CD14-positive monocyte (primary cell): ENCODE measurements at regions not wholly inside any gene's neighbourhood (a gene's known extent, or its start where the extent isn't known, plus 50 kb on each side); places are given as distances from the start of the nearest gene placed in this dataset.

Experiments
- DNase-seq, 3 donors: peaks; one replicate each; pipeline ENCODE4 v3.0.0-alpha.2; 2011 to 2022
- H2AFZ ChIP-seq: 2 replicates; pipeline ENCODE4 v1.6.0; 2012; ENCODE audit warnings: mild to moderate bottlenecking, low read depth, low read length, inconsistent platforms; ENCODE audit not compliant: insufficient read depth, poor library complexity, severe bottlenecking
- H3K27ac ChIP-seq, 2 donors: 1 replicate in 1 of 2; 2 replicates in 1 of 2; pipeline ENCODE4 v1.5.1; 2012 to 2013; ENCODE audit warnings: low read length in 2 of 2, control low read depth in 1 of 2, inconsistent platforms in 1 of 2, low read depth in 1 of 2, mild to moderate bottlenecking in 1 of 2
- H3K27me3 ChIP-seq, 2 donors: one replicate each; pipeline versions ENCODE4 v1.6.0 to v1.6.1; 2011 to 2013; ENCODE audit warnings: low read length in 2 of 2; ENCODE audit not compliant: control insufficient read depth in 2 of 2, insufficient read depth in 2 of 2
- H3K36me3 ChIP-seq, 2 donors: replicated peaks in 1 of 2; 1 replicate in 1 of 2; 2 replicates in 1 of 2; pipeline versions ENCODE4 v1.5.1 to v1.6.1; 2012 to 2013; ENCODE audit warnings: low read length in 2 of 2, control low read depth in 1 of 2, inconsistent platforms in 1 of 2, mild to moderate bottlenecking in 1 of 2; ENCODE audit not compliant: insufficient read depth in 2 of 2, control insufficient read depth in 1 of 2
- H3K4me1 ChIP-seq, 2 donors: 1 replicate in 1 of 2; 2 replicates in 1 of 2; pipeline versions ENCODE4 v1.5.1 to v1.6.1; 2012 to 2013; ENCODE audit warnings: low read length in 2 of 2, control low read depth in 1 of 2, inconsistent platforms in 1 of 2, mild to moderate bottlenecking in 1 of 2, moderate library complexity in 1 of 2; ENCODE audit not compliant: insufficient read depth in 2 of 2, control insufficient read depth in 1 of 2
- H3K4me2 ChIP-seq: replicated peaks from 2 replicates; pipeline ENCODE3; 2012; ENCODE audit warnings: low read length, moderate library complexity, mild to moderate bottlenecking; ENCODE audit not compliant: poor library complexity, severe bottlenecking; ENCODE audit errors: extremely low read depth
- H3K4me3 ChIP-seq, 3 experiments: fragments of 200-600 bp in 1 of 3; sonication (generic) in 1 of 3; replicated peaks in 1 of 3; 1 replicate in 2 of 3; 2 replicates in 1 of 3; pipeline ENCODE4 v1.5.1; 2011 to 2013; ENCODE audit warnings: low read length in 3 of 3, mild to moderate bottlenecking in 3 of 3, control low read depth in 2 of 3, low read depth in 2 of 3, inconsistent platforms in 1 of 3, moderate library complexity in 1 of 3
- H3K79me2 ChIP-seq: 2 replicates; pipeline ENCODE4 v1.6.0; 2012; ENCODE audit warnings: mild to moderate bottlenecking, control low read depth, inconsistent platforms, low read length, moderate library complexity; ENCODE audit not compliant: insufficient read depth
- H3K9ac ChIP-seq: 2 replicates; pipeline ENCODE4 v1.6.0; 2017; ENCODE audit warnings: low read length, mild to moderate bottlenecking; ENCODE audit not compliant: insufficient read depth, poor library complexity, severe bottlenecking
- H3K9me3 ChIP-seq, 2 donors: replicated peaks in 1 of 2; 1 replicate in 1 of 2; 2 replicates in 1 of 2; pipeline versions ENCODE4 v1.5.1 to v1.6.1; 2012 to 2013; ENCODE audit warnings: low read length in 2 of 2, control low read depth in 1 of 2; ENCODE audit not compliant: control insufficient read depth in 1 of 2, insufficient read depth in 1 of 2
- H4K20me1 ChIP-seq: 2 replicates; pipeline ENCODE4 v1.6.0; 2012; ENCODE audit warnings: mild to moderate bottlenecking, low read length, control low read depth, moderate library complexity; ENCODE audit not compliant: insufficient read depth
- H3K27ac Mint-ChIP-seq, 7 donors: one replicate each; pipeline ENCODE4 v1.8.0; 2020; ENCODE audit warnings: mild to moderate bottlenecking in 7 of 7, mixed read lengths in 7 of 7, moderate library complexity in 6 of 7, inconsistent platforms in 2 of 7
- H3K27me3 Mint-ChIP-seq, 3 donors: one replicate each; pipeline ENCODE4 v1.8.0; 2021 to 2022; ENCODE audit warnings: low read depth in 3 of 3, mild to moderate bottlenecking in 3 of 3, mixed read lengths in 3 of 3, moderate library complexity in 3 of 3, inconsistent platforms in 1 of 3
- H3K36me3 Mint-ChIP-seq, 2 donors: one replicate each; pipeline ENCODE4 v1.8.0; 2020; ENCODE audit warnings: mixed read lengths in 2 of 2, inconsistent platforms in 1 of 2, mild to moderate bottlenecking in 1 of 2
- H3K4me1 Mint-ChIP-seq: one replicate; pipeline ENCODE4 v1.8.0; 2020; ENCODE audit warnings: mild to moderate bottlenecking, mixed read lengths
- H3K4me3 Mint-ChIP-seq, 2 donors: one replicate each; pipeline ENCODE4 v1.8.0; 2020; ENCODE audit warnings: mild to moderate bottlenecking in 2 of 2, mixed read lengths in 2 of 2, moderate library complexity in 1 of 2
- H3K9me3 Mint-ChIP-seq, 7 donors: one replicate each; pipeline ENCODE4 v1.8.0; 2020 to 2022; ENCODE audit warnings: mixed read lengths in 7 of 7, mild to moderate bottlenecking in 6 of 7, moderate library complexity in 6 of 7, inconsistent platforms in 2 of 7
- WGBS: methylation state at CpG from one replicate; pipeline ENCODE4 v1.1.5; 2013; ENCODE audit warnings: missing lambda C conversion rate; ENCODE audit not compliant: insufficient coverage; 5-methylcytosine and 5-hydroxymethylcytosine counted together
- intact Hi-C, 2 donors: fragments of 100-400 bp; cut with micrococcal nuclease; formaldehyde crosslinking; loops; one replicate each; pipeline versions ENCODE4 v1.15.0 to v1.15.1; 2023
- TF ChIP-seq, protein P1 (sequence below): fragments of 200-600 bp; IDR thresholded peaks from one replicate; pipeline ENCODE4 v1.8.0; 2022; ENCODE audit warnings: antibody characterized with exemption, mild to moderate bottlenecking

DNA sequence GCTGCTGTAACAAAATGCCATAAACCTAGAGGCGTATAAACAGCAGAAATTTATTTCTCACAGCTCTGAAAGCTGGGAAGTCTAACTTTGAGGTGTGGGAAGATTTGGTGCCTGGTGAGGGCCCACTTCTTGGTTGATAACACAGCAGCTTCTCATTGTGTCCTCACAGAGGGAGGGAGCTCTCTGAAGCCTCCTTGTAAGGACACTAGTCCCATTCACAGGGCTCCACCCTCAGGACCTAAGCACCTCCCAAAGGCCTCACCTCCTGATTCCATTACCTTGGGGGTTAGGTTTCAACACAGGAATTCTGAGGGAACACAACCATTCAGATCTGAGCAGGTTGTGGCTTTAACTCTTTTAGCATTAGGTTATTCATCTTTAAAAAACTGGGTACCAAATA, 380.3 kb upstream of the ATP10A start:
- Histone ChIP-seq H3K9ac (no peak overlapping the region), H4K20me1 (no peaks in the 10 kb centered on the region), H3K4me3 (no peak overlapping the region), H3K4me2 (no peak overlapping the region), H3K27me3 (no peaks in the 10 kb centered on the region), H3K9me3 (peaks cover 19 to 22% of the 10 kb centered on the region in 2 donors), H2AFZ (no peak overlapping the region), H3K36me3 (no peaks in the 10 kb centered on the region), H3K4me1 (no peaks in the 10 kb centered on the region), H3K79me2 (no peaks in the 10 kb centered on the region), H3K27ac (no peak overlapping the region)
- TF ChIP-seq, protein P1, sequence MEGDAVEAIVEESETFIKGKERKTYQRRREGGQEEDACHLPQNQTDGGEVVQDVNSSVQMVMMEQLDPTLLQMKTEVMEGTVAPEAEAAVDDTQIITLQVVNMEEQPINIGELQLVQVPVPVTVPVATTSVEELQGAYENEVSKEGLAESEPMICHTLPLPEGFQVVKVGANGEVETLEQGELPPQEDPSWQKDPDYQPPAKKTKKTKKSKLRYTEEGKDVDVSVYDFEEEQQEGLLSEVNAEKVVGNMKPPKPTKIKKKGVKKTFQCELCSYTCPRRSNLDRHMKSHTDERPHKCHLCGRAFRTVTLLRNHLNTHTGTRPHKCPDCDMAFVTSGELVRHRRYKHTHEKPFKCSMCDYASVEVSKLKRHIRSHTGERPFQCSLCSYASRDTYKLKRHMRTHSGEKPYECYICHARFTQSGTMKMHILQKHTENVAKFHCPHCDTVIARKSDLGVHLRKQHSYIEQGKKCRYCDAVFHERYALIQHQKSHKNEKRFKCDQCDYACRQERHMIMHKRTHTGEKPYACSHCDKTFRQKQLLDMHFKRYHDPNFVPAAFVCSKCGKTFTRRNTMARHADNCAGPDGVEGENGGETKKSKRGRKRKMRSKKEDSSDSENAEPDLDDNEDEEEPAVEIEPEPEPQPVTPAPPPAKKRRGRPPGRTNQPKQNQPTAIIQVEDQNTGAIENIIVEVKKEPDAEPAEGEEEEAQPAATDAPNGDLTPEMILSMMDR, result no peak
- Mint-ChIP-seq H3K27ac (no peak overlapping the region), H3K36me3 (no peaks in the 10 kb centered on the region), H3K27me3 (peaks cover 0 to 4% (median 0%) of the 10 kb centered on the region in 3 donors), H3K4me3 (no peak overlapping the region), H3K4me1 (no peaks in the 10 kb centered on the region), H3K9me3 (peaks cover 0 to 41% (median 16%) of the 10 kb centered on the region in 7 donors)
- DNase-seq, result no peak
- no CpG with 5 or more reads among the region's 1 CpG for WGBS
- intact Hi-C loops, result no loop called here

GRCh38 chr15:26242565-26243071, 379.5 kb upstream of the ATP10A start:
- Mint-ChIP-seq H3K4me3 (no peak overlapping the region), H3K27ac (no peak overlapping the region), H3K4me1 (no peaks in the 10 kb centered on the region), H3K36me3 (no peaks in the 10 kb centered on the region), H3K27me3 (peaks cover 0 to 4% (median 0%) of the 10 kb centered on the region in 3 donors), H3K9me3 (peaks cover 0 to 43% (median 18%) of the 10 kb centered on the region in 7 donors)
- H3K36me3 ChIP-seq, result no peaks in the 10 kb centered on the region
- H3K27me3 ChIP-seq, result no peaks in the 10 kb centered on the region
- no peak overlapping the region for H2AFZ ChIP-seq
- H4K20me1 ChIP-seq, result no peaks in the 10 kb centered on the region
- H3K27ac ChIP-seq, result no peak overlapping the region
- no peak for DNase-seq
- H3K4me2 ChIP-seq, result no peak overlapping the region
- no peaks in the 10 kb centered on the region for H3K79me2 ChIP-seq
- intact Hi-C loops, result no loop called here
- H3K9me3 ChIP-seq, result peaks cover 26 to 30% of the 10 kb centered on the region in 2 donors
- H3K4me3 ChIP-seq, result no peak overlapping the region
- 88% methylated on average over 7 of the region's 9 CpGs for WGBS
- TF ChIP-seq, protein P1, result no peak
- no peaks in the 10 kb centered on the region for H3K4me1 ChIP-seq
- no peak overlapping the region for H3K9ac ChIP-seq
